22Rv1 (cell line): ENCODE measurements at regions not wholly inside any gene's neighbourhood (a gene's known extent, or its start where the extent isn't known, plus 50 kb on each side); places are given as distances from the start of the nearest gene placed in this dataset.

Source experiments
- CTCF ChIP-seq: fragments of 450-650 bp; IDR thresholded peaks from 2 replicates; pipeline ENCODE4 v1.5.1; 2017; ENCODE audit warnings: mild to moderate bottlenecking
- ZFX ChIP-seq: fragments of 450-650 bp; IDR thresholded peaks from 2 replicates; pipeline ENCODE4 v1.6.1; 2017; ENCODE audit warnings: antibody characterized with exemption, borderline replicate concordance

- no peak for TF ChIP-seq CTCF
- no peak for TF ChIP-seq ZFX
Observed at GRCh38 chr4:66633477-66633876, 911.8 kb downstream of the CENPC start.
